Fibroblast of mammary gland (primary cell): ENCODE measurements at regions not wholly inside any gene's neighbourhood (a gene's known extent, or its start where the extent isn't known, plus 50 kb on each side); places are given as distances from the start of the nearest gene placed in this dataset.
"Not testable (repeated sequence)": the region's sequence is repeated elsewhere in the genome, so short reads cannot be mapped to it uniquely, and the experiment has no call there.

Experiments used
- DNase-seq: peaks from one replicate; pipeline ENCODE4 v3.0.0-alpha.2; 2010; ENCODE audit warnings: low read depth
- H3K4me3 ChIP-seq: 2 replicates; pipeline ENCODE4 v1.5.1; 2011; ENCODE audit warnings: low read depth, mild to moderate bottlenecking, low read length, moderate library complexity; ENCODE audit not compliant: control insufficient read depth
- TF ChIP-seq, protein P1 (sequence below): conservative IDR thresholded peaks from 2 replicates; pipeline ENCODE4 v1.5.1; 2011; ENCODE audit warnings: low read depth, low read length, inconsistent platforms; ENCODE audit not compliant: control insufficient read depth, insufficient read depth

DNA sequence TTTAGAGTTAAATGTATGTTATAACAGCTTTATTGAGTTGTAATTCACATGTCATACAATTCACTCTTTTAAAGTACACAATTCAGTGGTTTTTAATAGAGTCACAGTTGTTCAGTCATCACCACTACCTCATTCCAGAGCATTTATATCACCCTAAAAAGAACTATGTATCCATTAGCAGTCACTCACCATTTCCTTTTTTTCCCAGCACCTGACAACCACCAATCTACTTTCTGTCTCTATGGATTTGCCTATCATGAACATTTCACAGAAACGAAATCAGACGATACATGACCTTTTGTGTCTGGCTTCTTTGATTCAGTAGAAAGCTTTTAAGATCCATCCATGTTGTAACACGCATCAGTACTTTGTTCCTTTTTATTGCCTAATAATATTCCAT is 52.9 kb upstream of the FRAS1 start:
- peak; percentile 35 for DNase-seq
- no peak overlapping the region for H3K4me3 ChIP-seq
- TF ChIP-seq, protein P1, sequence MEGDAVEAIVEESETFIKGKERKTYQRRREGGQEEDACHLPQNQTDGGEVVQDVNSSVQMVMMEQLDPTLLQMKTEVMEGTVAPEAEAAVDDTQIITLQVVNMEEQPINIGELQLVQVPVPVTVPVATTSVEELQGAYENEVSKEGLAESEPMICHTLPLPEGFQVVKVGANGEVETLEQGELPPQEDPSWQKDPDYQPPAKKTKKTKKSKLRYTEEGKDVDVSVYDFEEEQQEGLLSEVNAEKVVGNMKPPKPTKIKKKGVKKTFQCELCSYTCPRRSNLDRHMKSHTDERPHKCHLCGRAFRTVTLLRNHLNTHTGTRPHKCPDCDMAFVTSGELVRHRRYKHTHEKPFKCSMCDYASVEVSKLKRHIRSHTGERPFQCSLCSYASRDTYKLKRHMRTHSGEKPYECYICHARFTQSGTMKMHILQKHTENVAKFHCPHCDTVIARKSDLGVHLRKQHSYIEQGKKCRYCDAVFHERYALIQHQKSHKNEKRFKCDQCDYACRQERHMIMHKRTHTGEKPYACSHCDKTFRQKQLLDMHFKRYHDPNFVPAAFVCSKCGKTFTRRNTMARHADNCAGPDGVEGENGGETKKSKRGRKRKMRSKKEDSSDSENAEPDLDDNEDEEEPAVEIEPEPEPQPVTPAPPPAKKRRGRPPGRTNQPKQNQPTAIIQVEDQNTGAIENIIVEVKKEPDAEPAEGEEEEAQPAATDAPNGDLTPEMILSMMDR, result no peak

DNA sequence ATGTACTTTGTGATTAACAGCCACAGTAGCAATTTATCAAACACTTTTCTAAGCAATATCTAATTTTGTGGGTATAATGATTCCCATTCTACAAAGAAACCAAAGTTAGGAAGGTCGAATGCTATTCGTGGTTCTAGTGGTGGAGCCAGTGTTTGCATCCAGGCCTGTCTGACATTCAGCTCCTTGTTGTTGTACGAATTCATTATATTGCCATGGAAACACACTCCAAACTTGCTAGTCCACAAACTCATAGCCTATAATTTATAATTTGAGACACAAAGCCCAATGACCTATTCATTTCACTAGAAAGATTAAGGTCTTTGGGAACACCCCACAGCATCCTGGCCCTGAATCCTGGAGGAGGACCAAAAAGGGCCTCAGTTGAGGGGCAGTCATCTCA is 52.0 kb upstream of the FRAS1 start:
- H3K4me3 ChIP-seq, result no peak overlapping the region
- DNase-seq, result no peak
- TF ChIP-seq, protein P1, result no peak

DNA sequence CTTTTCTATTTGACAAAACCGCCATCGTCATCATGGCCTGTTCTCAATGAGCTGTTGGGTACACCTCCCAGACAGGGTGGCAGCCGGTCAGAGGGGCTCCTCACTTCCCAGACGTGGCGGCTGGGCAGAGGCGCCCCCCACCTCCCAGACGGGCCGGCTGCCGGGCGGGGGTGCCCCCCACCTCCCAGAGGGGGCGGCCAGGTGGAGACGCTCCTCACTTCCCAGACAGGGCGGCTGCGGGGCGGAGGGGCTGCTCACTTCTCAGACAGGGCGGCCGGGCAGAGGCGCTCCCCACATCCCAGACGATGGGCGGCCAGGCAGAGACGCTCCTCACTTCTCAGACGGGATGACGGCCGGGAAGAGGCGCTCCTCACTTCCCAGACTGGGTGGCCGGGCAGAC is 50.1 kb upstream of the FRAS1 start:
- not testable (repeated sequence) for H3K4me3 ChIP-seq, DNase-seq
